NCI-H1694 treated with DMSO at 0.1 percent for 48 hours (cell line): ENCODE measurements at regions not wholly inside any gene's neighbourhood (a gene's known extent, or its start where the extent isn't known, plus 50 kb on each side); places are given as distances from the start of the nearest gene placed in this dataset.
A peak's percentile ranks its signal among the peaks of the same experiment; 100 is the strongest.

Experiments used
- DNase-seq: peaks from one replicate; lab custom pipeline; 2025; lab: John Stamatoyannopoulos, UW

- DNase-seq, result no peak
Measured at GRCh38 chr7:115474137-115474536, 552.2 kb downstream of the MDFIC start.

GRCh38 chr7:115471891-115472290, 550.0 kb downstream of the MDFIC start:
- DNase-seq, result no peak

GRCh38 chr7:115462301-115463015, 540.6 kb downstream of the MDFIC start:
- DNase-seq, result no peak

GRCh38 chr7:115449689-115450088, 527.8 kb downstream of the MDFIC start:
- no peak for DNase-seq

GRCh38 chr7:115447495-115447894, 525.6 kb downstream of the MDFIC start:
- no peak for DNase-seq

- DNase-seq, result no peak
Measured at GRCh38 chr7:115441033-115441432, 519.1 kb downstream of the MDFIC start.

- no peak for DNase-seq
Measured at GRCh38 chr7:115435178-115435577, 513.3 kb downstream of the MDFIC start.

GRCh38 chr7:115429918-115430317, 508.0 kb downstream of the MDFIC start:
- DNase-seq, result no peak

- no peak for DNase-seq
Measured at GRCh38 chr7:115417662-115418061, 495.8 kb downstream of the MDFIC start.

GRCh38 chr7:115410972-115411686, 489.2 kb downstream of the MDFIC start:
- no peak for DNase-seq

GRCh38 chr7:115410434-115410820, 488.5 kb downstream of the MDFIC start:
- no peak for DNase-seq

- DNase-seq, result no peak
Measured at GRCh38 chr7:115409682-115410433, 488.0 kb downstream of the MDFIC start.

GRCh38 chr7:115406219-115406618, 484.3 kb downstream of the MDFIC start:
- DNase-seq, result no peak

GRCh38 chr7:115387137-115387536, 465.2 kb downstream of the MDFIC start:
- DNase-seq, result no peak

- DNase-seq, result no peak
Measured at GRCh38 chr7:115379321-115379720, 457.4 kb downstream of the MDFIC start.

- DNase-seq, result no peak
Measured at GRCh38 chr7:115368998-115369397, 447.1 kb downstream of the MDFIC start.

GRCh38 chr7:115363916-115364315, 442.0 kb downstream of the MDFIC start:
- no peak for DNase-seq

GRCh38 chr7:115359955-115360354, 438.1 kb downstream of the MDFIC start:
- DNase-seq, result no peak

GRCh38 chr7:115359119-115359518, 437.2 kb downstream of the MDFIC start:
- DNase-seq, result no peak

- no peak for DNase-seq
Measured at GRCh38 chr7:115357703-115357999, 435.8 kb downstream of the MDFIC start.

- no peak for DNase-seq
Measured at GRCh38 chr7:115356999-115357702, 435.3 kb downstream of the MDFIC start.

GRCh38 chr7:115356139-115356746, 434.3 kb downstream of the MDFIC start:
- DNase-seq, result peak; percentile 22
